OCI-LY7 (cell line): ENCODE measurements at regions not wholly inside any gene's neighbourhood (a gene's known extent, or its start where the extent isn't known, plus 50 kb on each side); places are given as distances from the start of the nearest gene placed in this dataset.

ENCODE experiments used
- BruUV-seq: library from RNA; stranded (reverse); fragments of 400-500 nt; replicated peaks from 2 replicates; lab custom pipeline; 2021; lab: Mats Ljungman, UMichigan
- CTCF ChIA-PET: fragments of 300-600 bp; sonication (Branson Sonifier 250); formaldehyde crosslinking; loops from one replicate; lab custom pipeline; 2022; ENCODE audit warnings: antibody characterized with exemption; ENCODE audit not compliant: unreplicated experiment; lab: Charles Lee
- POLR2A ChIA-PET: fragments of 300-600 bp; sonication (Branson Sonifier 250); formaldehyde crosslinking; loops from one replicate; lab custom pipeline; 2022; ENCODE audit warnings: antibody characterized with exemption; lab: Charles Lee
- DNase-seq: peaks from one replicate; pipeline ENCODE4 v3.0.0-alpha.2; 2015; ENCODE audit warnings: low spot score
- H2AFZ ChIP-seq: fragments of 200-600 bp; sonication (generic), shearing (Covaris generic); 2 replicates; pipeline ENCODE4 v1.6.1; 2014; ENCODE audit warnings: mild to moderate bottlenecking, antibody characterized with exemption, low read length, moderate library complexity
- H3K27ac ChIP-seq: fragments of 200-600 bp; sonication (generic); 2 replicates; pipeline ENCODE4 v1.5.1; 2014; ENCODE audit warnings: mixed run types, low read depth, mild to moderate bottlenecking, moderate library complexity, low read length, inconsistent platforms; ENCODE audit not compliant: poor library complexity, severe bottlenecking
- H3K36me3 ChIP-seq: fragments of 200-600 bp; sonication (generic); 2 replicates; pipeline ENCODE4 v1.6.1; 2014; ENCODE audit warnings: mild to moderate bottlenecking, antibody characterized with exemption, low read length, moderate library complexity, mixed read lengths; ENCODE audit not compliant: insufficient read depth
- H3K4me1 ChIP-seq: fragments of 200-600 bp; sonication (generic); 2 replicates; pipeline ENCODE4 v1.5.1; 2014; ENCODE audit warnings: mild to moderate bottlenecking, low read length; ENCODE audit not compliant: insufficient read depth, poor library complexity, severe bottlenecking
- H3K4me2 ChIP-seq: fragments of 200-600 bp; sonication (generic); 2 replicates; pipeline ENCODE4 v1.6.1; 2014; ENCODE audit warnings: mild to moderate bottlenecking, low read length
- H3K4me3 ChIP-seq: fragments of 200-600 bp; sonication (generic); 2 replicates; pipeline ENCODE4 v1.5.1; 2014; ENCODE audit warnings: mild to moderate bottlenecking, low read depth, low read length; ENCODE audit not compliant: poor library complexity, severe bottlenecking
- H3K79me2 ChIP-seq: fragments of 200-600 bp; sonication (generic); 2 replicates; pipeline ENCODE4 v1.6.1; 2016; ENCODE audit warnings: low read depth, mild to moderate bottlenecking, low read length, moderate library complexity, mixed read lengths; ENCODE audit not compliant: insufficient read depth
- H3K9me2 ChIP-seq: fragments of 200-600 bp; sonication (generic); 2 replicates; pipeline ENCODE4 v1.6.1; 2016; ENCODE audit warnings: mild to moderate bottlenecking, low read length, mixed read lengths; ENCODE audit not compliant: insufficient read depth
- H3K9me3 ChIP-seq: fragments of 200-600 bp; sonication (generic); 2 replicates; pipeline ENCODE4 v1.6.1; 2014; ENCODE audit warnings: mild to moderate bottlenecking, mixed run types, low read length, mixed read lengths
- H4K20me1 ChIP-seq: fragments of 200-600 bp; sonication (generic); 2 replicates; pipeline ENCODE4 v1.6.1; 2014; ENCODE audit warnings: mild to moderate bottlenecking, antibody characterized with exemption, low read length, moderate library complexity, mixed read lengths; ENCODE audit not compliant: insufficient read depth
- EZH2phosphoT487 ChIP-seq: fragments of 200-600 bp; sonication (generic); IDR thresholded peaks from 2 replicates; pipeline ENCODE4 v1.6.1; 2018; ENCODE audit warnings: low read depth, borderline replicate concordance, mild to moderate bottlenecking, mixed run types, antibody characterized with exemption, low read length, moderate library complexity, mixed read lengths
- intact Hi-C: fragments of 100-400 bp; cut with micrococcal nuclease; formaldehyde crosslinking; loops from one replicate; pipeline ENCODE4 v1.10.0; 2022; ENCODE audit not compliant: unreplicated experiment
- TF ChIP-seq, protein P1 (sequence below): fragments of 200-600 bp; sonication (generic); conservative IDR thresholded peaks from 2 replicates; pipeline ENCODE4 v1.5.1; 2014; ENCODE audit warnings: mild to moderate bottlenecking, antibody characterized with exemption, low read length, moderate library complexity, mixed read lengths

DNA sequence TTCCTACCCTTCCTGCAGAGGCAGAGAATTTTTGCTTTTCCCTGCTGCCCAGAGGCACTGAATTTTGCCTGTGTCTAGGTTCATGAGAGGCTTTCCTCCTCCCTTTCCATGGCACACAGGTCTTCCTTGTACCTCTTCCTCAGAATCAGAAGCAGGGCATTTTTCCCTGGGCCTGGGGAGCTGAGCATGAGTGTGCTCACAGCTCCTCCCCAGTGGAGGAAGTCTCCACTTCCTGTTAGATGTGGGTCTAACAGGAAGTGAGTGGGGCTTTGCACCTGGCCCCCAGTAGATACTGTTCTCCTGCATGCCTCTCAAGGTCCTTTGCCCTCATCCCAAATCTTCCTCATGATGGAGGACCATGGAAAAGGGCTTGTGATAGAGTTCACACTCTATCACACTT lies 297.2 kb upstream of the FIGN start:
- Histone ChIP-seq H2AFZ (peak overlapping the region; percentile 82), H3K9me2 (no peaks in the 10 kb centered on the region), H3K4me1 (peaks cover 6% of the 10 kb centered on the region), H3K4me2 (no peak overlapping the region), H3K9me3 (no peaks in the 10 kb centered on the region), H3K36me3 (no peaks in the 10 kb centered on the region), H4K20me1 (no peaks in the 10 kb centered on the region), H3K27ac (no peak overlapping the region), H3K4me3 (no peak overlapping the region), H3K79me2 (no peaks in the 10 kb centered on the region)
- TF ChIP-seq, protein P1, sequence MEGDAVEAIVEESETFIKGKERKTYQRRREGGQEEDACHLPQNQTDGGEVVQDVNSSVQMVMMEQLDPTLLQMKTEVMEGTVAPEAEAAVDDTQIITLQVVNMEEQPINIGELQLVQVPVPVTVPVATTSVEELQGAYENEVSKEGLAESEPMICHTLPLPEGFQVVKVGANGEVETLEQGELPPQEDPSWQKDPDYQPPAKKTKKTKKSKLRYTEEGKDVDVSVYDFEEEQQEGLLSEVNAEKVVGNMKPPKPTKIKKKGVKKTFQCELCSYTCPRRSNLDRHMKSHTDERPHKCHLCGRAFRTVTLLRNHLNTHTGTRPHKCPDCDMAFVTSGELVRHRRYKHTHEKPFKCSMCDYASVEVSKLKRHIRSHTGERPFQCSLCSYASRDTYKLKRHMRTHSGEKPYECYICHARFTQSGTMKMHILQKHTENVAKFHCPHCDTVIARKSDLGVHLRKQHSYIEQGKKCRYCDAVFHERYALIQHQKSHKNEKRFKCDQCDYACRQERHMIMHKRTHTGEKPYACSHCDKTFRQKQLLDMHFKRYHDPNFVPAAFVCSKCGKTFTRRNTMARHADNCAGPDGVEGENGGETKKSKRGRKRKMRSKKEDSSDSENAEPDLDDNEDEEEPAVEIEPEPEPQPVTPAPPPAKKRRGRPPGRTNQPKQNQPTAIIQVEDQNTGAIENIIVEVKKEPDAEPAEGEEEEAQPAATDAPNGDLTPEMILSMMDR: no peak
- TF ChIP-seq EZH2phosphoT487: no peak
- peak; percentile 30 for DNase-seq
- intact Hi-C loops: no loop called here
- no TSS peak for BruUV-seq
- ChIA-PET POLR2A (interaction anchor here (0.7 to 1.8 kb wide), 4 partner anchors 12 to 775 kb away, joined by 3 to 4 read pairs (median 3); no protein-coding TSS in a partner anchor), CTCF (no interaction called here)

DNA sequence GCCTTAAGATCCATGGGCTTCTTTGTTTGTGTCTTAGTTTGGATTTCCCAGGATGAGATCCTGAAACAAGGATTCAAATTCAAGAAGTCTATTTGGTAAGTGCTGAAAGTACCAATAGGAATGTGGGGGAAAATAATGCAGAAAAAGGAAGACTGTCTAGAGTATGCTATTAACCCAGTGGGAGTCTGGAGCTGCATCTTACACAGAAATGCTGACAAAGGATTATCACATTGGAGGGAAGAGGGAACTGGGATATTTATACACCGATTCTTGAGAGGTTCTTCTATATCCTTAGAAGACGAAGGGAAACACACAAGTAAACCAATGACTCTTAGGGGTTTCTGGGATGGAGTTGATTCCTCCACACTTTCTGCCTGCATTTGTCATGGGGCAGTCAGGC lies 294.8 kb upstream of the FIGN start:
- BruUV-seq: no TSS peak
- CTCF ChIA-PET: no interaction called here

More for the DNA sequence above, 294.8 kb upstream of the FIGN start:
- POLR2A ChIA-PET: no interaction called here
- no peak overlapping the region for H3K4me2 ChIP-seq
- no peak overlapping the region for H2AFZ ChIP-seq
- TF ChIP-seq EZH2phosphoT487: no peak
- TF ChIP-seq, protein P1: no peak
- H3K36me3 ChIP-seq: no peaks in the 10 kb centered on the region
- no peak overlapping the region for H3K4me3 ChIP-seq
- no peaks in the 10 kb centered on the region for H4K20me1 ChIP-seq
- H3K9me2 ChIP-seq: no peaks in the 10 kb centered on the region
- H3K4me1 ChIP-seq: peaks cover 6% of the 10 kb centered on the region
- H3K9me3 ChIP-seq: no peaks in the 10 kb centered on the region
- no peak overlapping the region for H3K27ac ChIP-seq
- intact Hi-C loops: no loop called here
- no peak for DNase-seq
- H3K79me2 ChIP-seq: no peaks in the 10 kb centered on the region
